OCI-LY7 (cell line): ENCODE measurements at regions not wholly inside any gene's neighbourhood (a gene's known extent, or its start where the extent isn't known, plus 50 kb on each side); places are given as distances from the start of the nearest gene placed in this dataset.

Experiments
- BruUV-seq: library from RNA; stranded (reverse); fragments of 400-500 nt; replicated peaks from 2 replicates; lab custom pipeline; 2021; lab: Mats Ljungman, UMichigan
- CTCF ChIA-PET: fragments of 300-600 bp; sonication (Branson Sonifier 250); formaldehyde crosslinking; loops from one replicate; lab custom pipeline; 2022; ENCODE audit warnings: antibody characterized with exemption; ENCODE audit not compliant: unreplicated experiment; lab: Charles Lee
- POLR2A ChIA-PET: fragments of 300-600 bp; sonication (Branson Sonifier 250); formaldehyde crosslinking; loops from one replicate; lab custom pipeline; 2022; ENCODE audit warnings: antibody characterized with exemption; lab: Charles Lee
- DNase-seq: peaks from one replicate; pipeline ENCODE4 v3.0.0-alpha.2; 2015; ENCODE audit warnings: low spot score
- H2AFZ ChIP-seq: fragments of 200-600 bp; sonication (generic), shearing (Covaris generic); 2 replicates; pipeline ENCODE4 v1.6.1; 2014; ENCODE audit warnings: mild to moderate bottlenecking, antibody characterized with exemption, low read length, moderate library complexity
- H3K27ac ChIP-seq: fragments of 200-600 bp; sonication (generic); 2 replicates; pipeline ENCODE4 v1.5.1; 2014; ENCODE audit warnings: mixed run types, low read depth, mild to moderate bottlenecking, moderate library complexity, low read length, inconsistent platforms; ENCODE audit not compliant: poor library complexity, severe bottlenecking
- H3K36me3 ChIP-seq: fragments of 200-600 bp; sonication (generic); 2 replicates; pipeline ENCODE4 v1.6.1; 2014; ENCODE audit warnings: mild to moderate bottlenecking, antibody characterized with exemption, low read length, moderate library complexity, mixed read lengths; ENCODE audit not compliant: insufficient read depth
- H3K4me1 ChIP-seq: fragments of 200-600 bp; sonication (generic); 2 replicates; pipeline ENCODE4 v1.5.1; 2014; ENCODE audit warnings: mild to moderate bottlenecking, low read length; ENCODE audit not compliant: insufficient read depth, poor library complexity, severe bottlenecking
- H3K4me2 ChIP-seq: fragments of 200-600 bp; sonication (generic); 2 replicates; pipeline ENCODE4 v1.6.1; 2014; ENCODE audit warnings: mild to moderate bottlenecking, low read length
- H3K4me3 ChIP-seq: fragments of 200-600 bp; sonication (generic); 2 replicates; pipeline ENCODE4 v1.5.1; 2014; ENCODE audit warnings: mild to moderate bottlenecking, low read depth, low read length; ENCODE audit not compliant: poor library complexity, severe bottlenecking
- H3K79me2 ChIP-seq: fragments of 200-600 bp; sonication (generic); 2 replicates; pipeline ENCODE4 v1.6.1; 2016; ENCODE audit warnings: low read depth, mild to moderate bottlenecking, low read length, moderate library complexity, mixed read lengths; ENCODE audit not compliant: insufficient read depth
- H3K9me2 ChIP-seq: fragments of 200-600 bp; sonication (generic); 2 replicates; pipeline ENCODE4 v1.6.1; 2016; ENCODE audit warnings: mild to moderate bottlenecking, low read length, mixed read lengths; ENCODE audit not compliant: insufficient read depth
- H3K9me3 ChIP-seq: fragments of 200-600 bp; sonication (generic); 2 replicates; pipeline ENCODE4 v1.6.1; 2014; ENCODE audit warnings: mild to moderate bottlenecking, mixed run types, low read length, mixed read lengths
- H4K20me1 ChIP-seq: fragments of 200-600 bp; sonication (generic); 2 replicates; pipeline ENCODE4 v1.6.1; 2014; ENCODE audit warnings: mild to moderate bottlenecking, antibody characterized with exemption, low read length, moderate library complexity, mixed read lengths; ENCODE audit not compliant: insufficient read depth
- CTCF ChIP-seq: fragments of 200-600 bp; sonication (generic); conservative IDR thresholded peaks from 2 replicates; pipeline ENCODE4 v1.5.1; 2014; ENCODE audit warnings: mild to moderate bottlenecking, antibody characterized with exemption, low read length, moderate library complexity, mixed read lengths
- EZH2phosphoT487 ChIP-seq: fragments of 200-600 bp; sonication (generic); IDR thresholded peaks from 2 replicates; pipeline ENCODE4 v1.6.1; 2018; ENCODE audit warnings: low read depth, borderline replicate concordance, mild to moderate bottlenecking, mixed run types, antibody characterized with exemption, low read length, moderate library complexity, mixed read lengths
- intact Hi-C: fragments of 100-400 bp; cut with micrococcal nuclease; formaldehyde crosslinking; loops from one replicate; pipeline ENCODE4 v1.10.0; 2022; ENCODE audit not compliant: unreplicated experiment

- H3K9me2 ChIP-seq: no peaks in the 10 kb centered on the region
- DNase-seq: no peak
- no peaks in the 10 kb centered on the region for H3K9me3 ChIP-seq
- H3K27ac ChIP-seq: no peak overlapping the region
- no peak for TF ChIP-seq CTCF
- no peaks in the 10 kb centered on the region for H4K20me1 ChIP-seq
- POLR2A ChIA-PET: no interaction called here
- no peaks in the 10 kb centered on the region for H3K79me2 ChIP-seq
- H2AFZ ChIP-seq: no peak overlapping the region
- intact Hi-C loops: no loop called here
- H3K4me3 ChIP-seq: no peak overlapping the region
- CTCF ChIA-PET: no interaction called here
- H3K36me3 ChIP-seq: no peaks in the 10 kb centered on the region
- no peaks in the 10 kb centered on the region for H3K4me1 ChIP-seq
- no peak overlapping the region for H3K4me2 ChIP-seq
- BruUV-seq: no TSS peak
These were observed 153.9 kb downstream of the INSIG2 start for GRCh38 chr2:118242216-118242615.

- no peak for TF ChIP-seq CTCF
- TF ChIP-seq EZH2phosphoT487: no peak
- no peaks in the 10 kb centered on the region for H4K20me1 ChIP-seq
- H2AFZ ChIP-seq: no peak overlapping the region
- H3K4me1 ChIP-seq: no peaks in the 10 kb centered on the region
- DNase-seq: no peak
- no peak overlapping the region for H3K4me3 ChIP-seq
- intact Hi-C loops: no loop called here
- H3K36me3 ChIP-seq: no peaks in the 10 kb centered on the region
- no peak overlapping the region for H3K4me2 ChIP-seq
- BruUV-seq: no TSS peak
- H3K27ac ChIP-seq: no peak overlapping the region
- H3K9me3 ChIP-seq: no peaks in the 10 kb centered on the region
- H3K79me2 ChIP-seq: no peaks in the 10 kb centered on the region
- CTCF ChIA-PET: no interaction called here
- H3K9me2 ChIP-seq: no peaks in the 10 kb centered on the region
- POLR2A ChIA-PET: no interaction called here
These were observed 152.9 kb downstream of the INSIG2 start for GRCh38 chr2:118241128-118241527.

- CTCF ChIA-PET: no interaction called here
- POLR2A ChIA-PET: no interaction called here
- TF ChIP-seq EZH2phosphoT487 (no peak), CTCF (no peak)
- no peak overlapping the region for H2AFZ ChIP-seq
- no peaks in the 10 kb centered on the region for H3K9me2 ChIP-seq
- intact Hi-C loops: no loop called here
- H3K4me3 ChIP-seq: no peak overlapping the region
- H3K9me3 ChIP-seq: no peaks in the 10 kb centered on the region
- H3K27ac ChIP-seq: no peak overlapping the region
- no TSS peak for BruUV-seq
- no peaks in the 10 kb centered on the region for H3K4me1 ChIP-seq
- no peak overlapping the region for H3K4me2 ChIP-seq
- no peaks in the 10 kb centered on the region for H3K36me3 ChIP-seq
- H3K79me2 ChIP-seq: no peaks in the 10 kb centered on the region
- no peak for DNase-seq
- H4K20me1 ChIP-seq: no peaks in the 10 kb centered on the region
These were observed 152.0 kb downstream of the INSIG2 start for GRCh38 chr2:118240276-118240675.
